ENCODE measurements at regions not wholly inside any gene's neighbourhood (a gene's known extent, or its start where the extent isn't known, plus 50 kb on each side); places are given as distances from the start of the nearest gene placed in this dataset.
"Not testable (repeated sequence)": the region's sequence is repeated elsewhere in the genome, so short reads cannot be mapped to it uniquely, and the experiment has no call there.

- TF ChIP-seq ZNF425 (CRISPR knock-in tag; conservative IDR thresholded peaks at IDR 0.05) (no peak), ZNF396 (CRISPR knock-in tag; IDR thresholded peaks at IDR 0.05; ENCODE audit: borderline replicate concordance) (no peak), MYBL2 (CRISPR knock-in tag; IDR thresholded peaks at IDR 0.05) (no peak), ZNF281 (CRISPR knock-in tag; IDR thresholded peaks at IDR 0.05) (no peak), ARID4B (CRISPR knock-in tag; IDR thresholded peaks at IDR 0.05; ENCODE audit: borderline replicate concordance) (no peak), NFATC4 (CRISPR knock-in tag; IDR thresholded peaks at IDR 0.05) (no peak), FOXK1 (CRISPR knock-in tag; IDR thresholded peaks at IDR 0.05) (no peak), ZNF219 (CRISPR knock-in tag; IDR thresholded peaks at IDR 0.05; ENCODE audit: borderline replicate concordance) (no peak)
These were observed 208.0 kb upstream of the UBL3 start (continued) for GRCh38 chr13:30058429-30058828.

- H3K9me3 Mint-ChIP-seq = peaks cover 38% of the 10 kb centered on the region
- H3K27ac Mint-ChIP-seq; ATAC-seq; H3K4me3 Mint-ChIP-seq; DNase-seq (ENCODE audit: low spot score); POLR2A ChIA-PET; H3K27me3 Mint-ChIP-seq (ENCODE audit: low read depth): not testable (repeated sequence)
- TF ChIP-seq NFYB (CRISPR knock-in tag; conservative IDR thresholded peaks at IDR 0.05; ENCODE audit: low read depth) = peak; percentile 68
- CTCF ChIA-PET = interaction anchor here (0.7 to 1.5 kb wide), 4 partner anchors 36 to 283 kb away, joined by 3 to 5 read pairs (median 4); no protein-coding TSS in a partner anchor
- H3K36me3 Mint-ChIP-seq = peaks cover 34% of the 10 kb centered on the region
- peaks cover 30% of the 10 kb centered on the region for H3K4me1 Mint-ChIP-seq
These were observed 204.1 kb upstream of the UBL3 start for GRCh38 chr13:30054546-30054945.

- Mint-ChIP-seq H3K4me1 (peaks cover 30% of the 10 kb centered on the region), H3K27me3 (ENCODE audit: low read depth) (peaks cover 5% of the 10 kb centered on the region; the same call in 1 of the 2 replicates), H3K36me3 (peaks cover 28% of the 10 kb centered on the region), H3K9me3 (peaks cover 37% of the 10 kb centered on the region), H3K27ac (peak overlapping the region; percentile 83), H3K4me3 (peak overlapping the region; percentile 14; the same call in 1 of the 2 replicates)
- ATAC-seq = peak; percentile 81
- DNase-seq (ENCODE audit: low spot score) = peak; percentile 41
- ChIA-PET CTCF (interaction anchor here (0.7 to 1.5 kb wide), 5 partner anchors 36 to 283 kb away, joined by 3 to 5 read pairs (median 3); no protein-coding TSS in a partner anchor), POLR2A (no interaction called here)
- TF ChIP-seq FOXK1 (CRISPR knock-in tag; IDR thresholded peaks at IDR 0.05) (no peak), PRRX2 (CRISPR knock-in tag; IDR thresholded peaks at IDR 0.05) (no peak), IRF2 (CRISPR knock-in tag; IDR thresholded peaks at IDR 0.05; ENCODE audit: borderline replicate concordance, low read depth) (no peak), ZNF317 (CRISPR knock-in tag; IDR thresholded peaks at IDR 0.05; ENCODE audit: borderline replicate concordance, low read depth) (no peak), ZNF396 (CRISPR knock-in tag; IDR thresholded peaks at IDR 0.05; ENCODE audit: borderline replicate concordance) (no peak), ERG (CRISPR knock-in tag; IDR thresholded peaks at IDR 0.05) (no peak), GABPB1 (CRISPR knock-in tag; IDR thresholded peaks at IDR 0.05) (no peak), JAZF1 (CRISPR knock-in tag; IDR thresholded peaks at IDR 0.05) (no peak), E2F1 (CRISPR knock-in tag; IDR thresholded peaks at IDR 0.05) (no peak), IRF1 (CRISPR knock-in tag; IDR thresholded peaks at IDR 0.05) (no peak), CREM (CRISPR knock-in tag; IDR thresholded peaks at IDR 0.05) (no peak), CBFB (CRISPR knock-in tag; IDR thresholded peaks at IDR 0.05; ENCODE audit: low read depth) (no peak), ELF4 (CRISPR knock-in tag; IDR thresholded peaks at IDR 0.05; ENCODE audit: low read depth) (no peak)
These were observed 203.5 kb upstream of the UBL3 start for GRCh38 chr13:30053939-30054338.
